HCT116 (cell line): ENCODE measurements at regions not wholly inside any gene's neighbourhood (a gene's known extent, or its start where the extent isn't known, plus 50 kb on each side); places are given as distances from the start of the nearest gene placed in this dataset.

ENCODE experiments used
- FOSL1 ChIP-seq: IDR thresholded peaks from 2 replicates; pipeline ENCODE4 v1.6.1; 2012; ENCODE audit warnings: low read depth
- POLR2A ChIP-seq: IDR thresholded peaks from 2 replicates; pipeline ENCODE4 v1.7.0; 2011; ENCODE audit warnings: borderline replicate concordance; ENCODE audit not compliant: insufficient read depth, insufficient read length; ENCODE audit errors: extremely low read depth
- POLR2AphosphoS5 ChIP-seq: IDR thresholded peaks from 2 replicates; pipeline ENCODE4 v1.6.1; 2011; ENCODE audit warnings: mild to moderate bottlenecking, low read depth, low read length, moderate library complexity
- RAD21 ChIP-seq: IDR thresholded peaks from 2 replicates; pipeline ENCODE4 v1.6.1; 2012; ENCODE audit warnings: low read depth, mild to moderate bottlenecking
- SIN3A ChIP-seq: IDR thresholded peaks from 2 replicates; pipeline ENCODE4 v1.6.1; 2012; ENCODE audit warnings: low read depth
- SP1 ChIP-seq: IDR thresholded peaks from 2 replicates; pipeline ENCODE4 v1.6.1; 2012; ENCODE audit warnings: low read depth
- YY1 ChIP-seq: IDR thresholded peaks from 2 replicates; pipeline ENCODE4 v1.6.1; 2011; ENCODE audit warnings: low read length, low read depth, moderate library complexity, mild to moderate bottlenecking; ENCODE audit not compliant: insufficient replicate concordance; ENCODE audit errors: extremely low read depth
- ZNF274 ChIP-seq: fragments of 200-500 bp; sonication (Bioruptor generic); IDR thresholded peaks from 2 replicates; pipeline ENCODE4 v1.6.1; 2014; ENCODE audit warnings: mild to moderate bottlenecking, low read depth, low read length, inconsistent platforms
- TF ChIP-seq, protein P1 (sequence below), 3 experiments: fragments of 200-600 bp in 1 of 3; sonication (generic) in 1 of 3; IDR thresholded peaks in 2 of 3; conservative IDR thresholded peaks in 1 of 3; 2 replicates each; pipeline ENCODE4 v1.5.1; 2012 to 2017; ENCODE audit warnings: low read depth in 2 of 3, low read length in 2 of 3, antibody characterized with exemption in 1 of 3, borderline replicate concordance in 1 of 3, control low read depth in 1 of 3, mild to moderate bottlenecking in 1 of 3, mixed read lengths in 1 of 3, mixed run types in 1 of 3, moderate library complexity in 1 of 3; ENCODE audit not compliant: insufficient read depth in 1 of 3
- TF ChIP-seq, protein P2 (sequence below): IDR thresholded peaks from 2 replicates; pipeline ENCODE4 v1.6.1; 2012

GRCh38 chr3:44000586-44000985 lies 241.1 kb upstream of the TOPAZ1 start:
- TF ChIP-seq, protein P1, sequence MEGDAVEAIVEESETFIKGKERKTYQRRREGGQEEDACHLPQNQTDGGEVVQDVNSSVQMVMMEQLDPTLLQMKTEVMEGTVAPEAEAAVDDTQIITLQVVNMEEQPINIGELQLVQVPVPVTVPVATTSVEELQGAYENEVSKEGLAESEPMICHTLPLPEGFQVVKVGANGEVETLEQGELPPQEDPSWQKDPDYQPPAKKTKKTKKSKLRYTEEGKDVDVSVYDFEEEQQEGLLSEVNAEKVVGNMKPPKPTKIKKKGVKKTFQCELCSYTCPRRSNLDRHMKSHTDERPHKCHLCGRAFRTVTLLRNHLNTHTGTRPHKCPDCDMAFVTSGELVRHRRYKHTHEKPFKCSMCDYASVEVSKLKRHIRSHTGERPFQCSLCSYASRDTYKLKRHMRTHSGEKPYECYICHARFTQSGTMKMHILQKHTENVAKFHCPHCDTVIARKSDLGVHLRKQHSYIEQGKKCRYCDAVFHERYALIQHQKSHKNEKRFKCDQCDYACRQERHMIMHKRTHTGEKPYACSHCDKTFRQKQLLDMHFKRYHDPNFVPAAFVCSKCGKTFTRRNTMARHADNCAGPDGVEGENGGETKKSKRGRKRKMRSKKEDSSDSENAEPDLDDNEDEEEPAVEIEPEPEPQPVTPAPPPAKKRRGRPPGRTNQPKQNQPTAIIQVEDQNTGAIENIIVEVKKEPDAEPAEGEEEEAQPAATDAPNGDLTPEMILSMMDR (IDR thresholded peaks at IDR 0.05 in 2 of 3, conservative IDR thresholded peaks at IDR 0.05 in 1 of 3; ENCODE audit: borderline replicate concordance in 1 of 3, insufficient read depth in 1 of 3, low read depth in 2 of 3, low read length in 2 of 3) = no peak
- no peak for TF ChIP-seq YY1
- TF ChIP-seq RAD21 = no peak
- no peak for TF ChIP-seq SIN3A
- no peak for TF ChIP-seq POLR2A
- TF ChIP-seq ZNF274 = no peak
- TF ChIP-seq FOSL1 = no peak
- no peak for TF ChIP-seq SP1
- TF ChIP-seq POLR2AphosphoS5 = no peak
- TF ChIP-seq, protein P2, sequence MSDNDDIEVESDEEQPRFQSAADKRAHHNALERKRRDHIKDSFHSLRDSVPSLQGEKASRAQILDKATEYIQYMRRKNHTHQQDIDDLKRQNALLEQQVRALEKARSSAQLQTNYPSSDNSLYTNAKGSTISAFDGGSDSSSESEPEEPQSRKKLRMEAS = no peak
